B cell (primary cell): ENCODE measurements at regions not wholly inside any gene's neighbourhood (a gene's known extent, or its start where the extent isn't known, plus 50 kb on each side); places are given as distances from the start of the nearest gene placed in this dataset.

Experiments
- ATAC-seq: fragments of 200-7000 bp; cut with Tn5 transposase; one replicate; pipeline ENCODE4 v1.10.0; 2021; ENCODE audit warnings: low read depth, mild to moderate bottlenecking, moderate number of reproducible peaks, moderate library complexity
- CTCF ChIA-PET: fragments of 350-600 bp; sonication (Branson Sonifier 250); formaldehyde crosslinking; loops from one replicate; lab custom pipeline; 2021; ENCODE audit warnings: antibody characterized with exemption, inconsistent platforms; lab: Charles Lee
- POLR2A ChIA-PET: fragments of 350-600 bp; sonication (Branson Sonifier 250); formaldehyde crosslinking; loops from one replicate; lab custom pipeline; 2021; ENCODE audit warnings: antibody characterized with exemption; lab: Charles Lee
- DNase-seq: peaks from one replicate; pipeline ENCODE4 v3.0.0; 2013
- H2AFZ ChIP-seq: 2 replicates; pipeline ENCODE4 v1.6.1; 2012; ENCODE audit warnings: mild to moderate bottlenecking, low read depth, low read length; ENCODE audit not compliant: insufficient read depth, poor library complexity, severe bottlenecking
- H3K27ac ChIP-seq, 2 donors: 1 replicate in 1 of 2; 2 replicates in 1 of 2; pipeline ENCODE4 v1.5.1; 2012 to 2013; ENCODE audit warnings: low read length in 2 of 2, mild to moderate bottlenecking in 2 of 2, moderate library complexity in 1 of 2
- H3K27me3 ChIP-seq, 4 experiments: fragments of 200-600 bp in 1 of 4; sonication (generic) in 1 of 4; replicated peaks in 1 of 4; 1 replicate in 2 of 4; 2 replicates in 2 of 4; pipeline versions ENCODE4 v1.6.1 to v1.7.0; 2013 to 2016; ENCODE audit warnings: low read length in 3 of 4, mild to moderate bottlenecking in 2 of 4, mixed read lengths in 1 of 4, moderate library complexity in 1 of 4; ENCODE audit not compliant: insufficient read depth in 4 of 4, control insufficient read depth in 3 of 4; ENCODE audit errors: control extremely low read depth in 1 of 4
- H3K36me3 ChIP-seq, 2 experiments: replicated peaks in 1 of 2; 1 replicate in 1 of 2; 2 replicates in 1 of 2; pipeline versions ENCODE4 v1.6.1 to v1.7.1; 2013; ENCODE audit warnings: low read length in 1 of 2; ENCODE audit not compliant: insufficient read depth in 2 of 2, control insufficient read depth in 1 of 2; ENCODE audit errors: control extremely low read depth in 1 of 2, extremely low read depth in 1 of 2
- H3K4me1 ChIP-seq, 2 donors: fragments of 200-600 bp in 1 of 2; sonication (generic) in 1 of 2; 1 replicate in 1 of 2; 2 replicates in 1 of 2; pipeline versions ENCODE4 v1.5.1 to v1.6.1; 2013 to 2017; ENCODE audit warnings: low read length in 2 of 2; ENCODE audit not compliant: control insufficient read depth in 2 of 2, insufficient read depth in 2 of 2
- H3K4me2 ChIP-seq: replicated peaks from 2 replicates; pipeline ENCODE3; 2012; ENCODE audit warnings: mild to moderate bottlenecking, low read depth, low read length; ENCODE audit not compliant: poor library complexity, severe bottlenecking
- H3K4me3 ChIP-seq, 5 experiments: fragments of 200-600 bp in 1 of 5; sonication (generic) in 1 of 5; 1 replicate in 3 of 5; 2 replicates in 2 of 5; pipeline versions ENCODE4 v1.5.1 to v1.7.0; 2011 to 2016; ENCODE audit warnings: low read length in 4 of 5, mild to moderate bottlenecking in 4 of 5, low read depth in 2 of 5, control low read depth in 1 of 5, moderate library complexity in 1 of 5; ENCODE audit not compliant: insufficient read depth in 1 of 5; ENCODE audit errors: control extremely low read depth in 1 of 5, extremely low read depth in 1 of 5
- H3K79me2 ChIP-seq: fragments of 200-600 bp; sonication (generic); one replicate; pipeline ENCODE4 v1.6.0; 2016; ENCODE audit warnings: low read length; ENCODE audit not compliant: control insufficient read depth, insufficient read depth
- H3K9ac ChIP-seq: fragments of 200-600 bp; sonication (generic); 2 replicates; pipeline ENCODE4 v1.6.1; 2017; ENCODE audit warnings: mild to moderate bottlenecking, low read length, moderate library complexity
- H3K9me3 ChIP-seq, 3 donors: one replicate each; pipeline versions ENCODE4 v1.6.1 to v1.7.1; 2013; ENCODE audit warnings: low read length in 2 of 3; ENCODE audit not compliant: control insufficient read depth in 2 of 3, insufficient read depth in 1 of 3; ENCODE audit errors: control extremely low read depth in 1 of 3
- H4K20me1 ChIP-seq: 2 replicates; pipeline ENCODE4 v1.6.0; 2012; ENCODE audit warnings: mild to moderate bottlenecking, low read length; ENCODE audit not compliant: insufficient read depth, control insufficient read depth, poor library complexity, severe bottlenecking
- H3K27ac Mint-ChIP-seq: one replicate; pipeline ENCODE4 v1.8.0; 2021; ENCODE audit warnings: mixed read lengths
- H3K27me3 Mint-ChIP-seq: one replicate; pipeline ENCODE4 v1.8.0; 2021; ENCODE audit warnings: mixed read lengths
- H3K4me1 Mint-ChIP-seq: one replicate; pipeline ENCODE4 v1.8.0; 2021; ENCODE audit warnings: mixed read lengths
- H3K4me3 Mint-ChIP-seq: one replicate; pipeline ENCODE4 v1.8.0; 2021; ENCODE audit warnings: mixed read lengths
- H3K9me3 Mint-ChIP-seq: one replicate; pipeline ENCODE4 v1.8.0; 2022; ENCODE audit warnings: mixed read lengths; ENCODE audit not compliant: insufficient read depth
- CTCF ChIP-seq: fragments of 200-600 bp; IDR thresholded peaks from one replicate; pipeline ENCODE4 v1.8.0; 2022; ENCODE audit warnings: antibody characterized with exemption, mild to moderate bottlenecking
- EZH2 ChIP-seq: IDR thresholded peaks from 2 replicates; pipeline ENCODE4 v1.6.1; 2012; ENCODE audit warnings: borderline replicate concordance, low read depth, mild to moderate bottlenecking, moderate library complexity, low read length; ENCODE audit not compliant: insufficient read depth, poor library complexity, severe bottlenecking
- WGBS: methylation state at CpG from one replicate; pipeline ENCODE4 v1.1.5; 2013; ENCODE audit warnings: missing lambda C conversion rate; ENCODE audit not compliant: insufficient coverage; 5-methylcytosine and 5-hydroxymethylcytosine counted together
- intact Hi-C: fragments of 100-400 bp; cut with micrococcal nuclease; formaldehyde crosslinking; loops from one replicate; pipeline ENCODE4 v1.10.0; 2022

GRCh38 chr6:22349051-22349450 is 52.2 kb upstream of the PRL start:
- intact Hi-C loops: no loop called here
- Mint-ChIP-seq H3K27ac (no peak overlapping the region), H3K4me1 (no peaks in the 10 kb centered on the region), H3K27me3 (no peaks in the 10 kb centered on the region), H3K9me3 (peaks cover 2% of the 10 kb centered on the region), H3K4me3 (no peak overlapping the region)
- Histone ChIP-seq H3K9ac (no peak overlapping the region), H3K4me2 (no peak overlapping the region), H3K36me3 (no peaks in the 10 kb centered on the region), H3K27ac (no peak overlapping the region), H3K4me3 (no peak overlapping the region), H3K79me2 (no peaks in the 10 kb centered on the region), H3K27me3 (no peaks in the 10 kb centered on the region), H4K20me1 (no peaks in the 10 kb centered on the region), H3K4me1 (no peaks in the 10 kb centered on the region), H2AFZ (no peak overlapping the region), H3K9me3 (no peaks in the 10 kb centered on the region)
- POLR2A ChIA-PET: no interaction called here
- WGBS: 97% methylated on average over 12 of the region's 13 CpGs
- TF ChIP-seq CTCF: no peak
- TF ChIP-seq EZH2: no peak
- DNase-seq (no peak), ATAC-seq (no peak)
- CTCF ChIA-PET: no interaction called here

- Histone ChIP-seq H2AFZ (no peak overlapping the region), H3K4me3 (no peak overlapping the region), H3K36me3 (no peaks in the 10 kb centered on the region), H3K27ac (no peak overlapping the region), H3K9me3 (no peaks in the 10 kb centered on the region), H3K4me1 (no peaks in the 10 kb centered on the region), H3K79me2 (no peaks in the 10 kb centered on the region), H3K4me2 (no peak overlapping the region), H3K9ac (no peak overlapping the region), H3K27me3 (no peaks in the 10 kb centered on the region), H4K20me1 (no peaks in the 10 kb centered on the region)
- CTCF ChIA-PET: no interaction called here
- DNase-seq (no peak), ATAC-seq (no peak)
- TF ChIP-seq CTCF (no peak), EZH2 (no peak)
- no peak overlapping the region for H3K27ac Mint-ChIP-seq
- no peak overlapping the region for H3K4me3 Mint-ChIP-seq
- no peaks in the 10 kb centered on the region for H3K27me3 Mint-ChIP-seq
- intact Hi-C loops: no loop called here
- POLR2A ChIA-PET: no interaction called here
- no peaks in the 10 kb centered on the region for H3K4me1 Mint-ChIP-seq
- H3K9me3 Mint-ChIP-seq: peaks cover 2% of the 10 kb centered on the region
Measured at GRCh38 chr6:22349528-22349927, 52.7 kb upstream of the PRL start.
